Choroid plexus epithelial cell (primary cell): ENCODE measurements at regions not wholly inside any gene's neighbourhood (a gene's known extent, or its start where the extent isn't known, plus 50 kb on each side); places are given as distances from the start of the nearest gene placed in this dataset.

ENCODE experiments used
- DNase-seq: peaks from one replicate; pipeline ENCODE4 v3.0.0-alpha.2; 2010; ENCODE audit warnings: low read depth
- H3K4me3 ChIP-seq: 2 replicates; pipeline ENCODE4 v1.5.1; 2011; ENCODE audit warnings: low read depth, mild to moderate bottlenecking, control low read depth, low read length, moderate library complexity
- CTCF ChIP-seq: conservative IDR thresholded peaks from 2 replicates; pipeline ENCODE4 v1.5.1; 2011; ENCODE audit warnings: low read depth, mild to moderate bottlenecking, control low read depth, inconsistent platforms, low read length, moderate library complexity

GRCh38 chr1:195820925-195821324 lies 787.3 kb downstream of the KCNT2 start:
- TF ChIP-seq CTCF = no peak
- no peak overlapping the region for H3K4me3 ChIP-seq

GRCh38 chr1:195806060-195806459 lies 802.2 kb downstream of the KCNT2 start:
- H3K4me3 ChIP-seq = no peak overlapping the region
- DNase-seq = peak; percentile 8
- TF ChIP-seq CTCF = no peak

More at GRCh38 chr1:195820925-195821324, 787.3 kb downstream of the KCNT2 start:
- DNase-seq = no peak

GRCh38 chr1:195804547-195804946 lies 803.7 kb downstream of the KCNT2 start:
- DNase-seq = no peak
- H3K4me3 ChIP-seq = no peak overlapping the region
- TF ChIP-seq CTCF = peak; percentile 4

GRCh38 chr1:195799016-195799415 lies 809.2 kb downstream of the KCNT2 start:
- no peak for TF ChIP-seq CTCF
- no peak overlapping the region for H3K4me3 ChIP-seq
- DNase-seq = no peak

GRCh38 chr1:195794225-195794624 lies 814.0 kb downstream of the KCNT2 start:
- H3K4me3 ChIP-seq = no peak overlapping the region
- TF ChIP-seq CTCF = no peak
- DNase-seq = no peak

- no peak for DNase-seq
- no peak for TF ChIP-seq CTCF
- no peak overlapping the region for H3K4me3 ChIP-seq
These were observed 816.4 kb downstream of the KCNT2 start for GRCh38 chr1:195791796-195792195.

- H3K4me3 ChIP-seq = no peak overlapping the region
- TF ChIP-seq CTCF = no peak
- DNase-seq = no peak
These were observed 817.6 kb downstream of the KCNT2 start for GRCh38 chr1:195790514-195791168.
